Activated CD4-positive, alpha-beta T cell treated with anti-CD3 and anti-CD28 coated beads for 36 hours (primary cell): ENCODE measurements at regions not wholly inside any gene's neighbourhood (a gene's known extent, or its start where the extent isn't known, plus 50 kb on each side); places are given as distances from the start of the nearest gene placed in this dataset.
A peak's percentile ranks its signal among the peaks of the same experiment; 100 is the strongest.

ENCODE experiments used
- ATAC-seq: fragments of 200-7000 bp; cut with Tn5 transposase; one replicate; pipeline ENCODE4 v1.10.0; 2021; ENCODE audit warnings: mild to moderate bottlenecking, moderate library complexity
- CTCF ChIA-PET: fragments of 350-600 bp; sonication (Branson Sonifier 250); formaldehyde crosslinking; loops from one replicate; lab custom pipeline; 2021; ENCODE audit warnings: antibody characterized with exemption; lab: Charles Lee
- POLR2A ChIA-PET: fragments of 350-600 bp; sonication (Branson Sonifier 250); formaldehyde crosslinking; loops from one replicate; lab custom pipeline; 2021; ENCODE audit warnings: antibody characterized with exemption, inconsistent platforms; lab: Charles Lee
- DNase-seq: peaks from one replicate; pipeline ENCODE4 v3.0.0-alpha.2; 2020
- H3K27ac Mint-ChIP-seq: one replicate; pipeline ENCODE4 v1.8.0; 2021; ENCODE audit warnings: mixed read lengths
- H3K27me3 Mint-ChIP-seq: one replicate; pipeline ENCODE4 v1.8.0; 2021; ENCODE audit warnings: mixed read lengths
- H3K36me3 Mint-ChIP-seq: one replicate; pipeline ENCODE4 v1.8.0; 2021; ENCODE audit warnings: low read depth, mixed read lengths
- H3K4me1 Mint-ChIP-seq: one replicate; pipeline ENCODE4 v1.8.0; 2021; ENCODE audit warnings: mixed read lengths
- H3K4me3 Mint-ChIP-seq: one replicate; pipeline ENCODE4 v1.8.0; 2021; ENCODE audit warnings: mild to moderate bottlenecking, moderate library complexity, mixed read lengths
- H3K9me3 Mint-ChIP-seq: one replicate; pipeline ENCODE4 v1.8.0; 2021; ENCODE audit warnings: low read depth, mixed read lengths
- intact Hi-C, 2 experiments: fragments of 100-400 bp; cut with DNase I in 1 of 2; cut with micrococcal nuclease in 1 of 2; formaldehyde crosslinking; loops; one replicate each; pipeline versions ENCODE4 v1.14.2 to v1.15.1; 2022 to 2024; cut with DNase I, micrococcal nuclease

- intact Hi-C loops = no loop called here
- POLR2A ChIA-PET = interaction anchor here (0.6 kb wide), 1 partner anchor 111 kb away, joined by 3 read pairs; no protein-coding TSS in a partner anchor
- CTCF ChIA-PET = interaction anchor here (0.5 to 0.7 kb wide), 2 partner anchors 37 to 73 kb away, joined by 3 to 4 read pairs; no protein-coding TSS in a partner anchor
- no peaks in the 10 kb centered on the region for H3K27me3 Mint-ChIP-seq
- no peak overlapping the region for H3K27ac Mint-ChIP-seq
- ATAC-seq = no peak
- DNase-seq = no peak
- H3K36me3 Mint-ChIP-seq = no peaks in the 10 kb centered on the region
- no peaks in the 10 kb centered on the region for H3K9me3 Mint-ChIP-seq
- no peak overlapping the region for H3K4me3 Mint-ChIP-seq
- H3K4me1 Mint-ChIP-seq = no peaks in the 10 kb centered on the region
Measured at GRCh38 chr21:39048064-39048463, 135.2 kb downstream of the PSMG1 start.

GRCh38 chr21:39047046-39047445, 136.2 kb downstream of the PSMG1 start:
- intact Hi-C loops = no loop called here
- H3K36me3 Mint-ChIP-seq = no peaks in the 10 kb centered on the region

GRCh38 chr21:39046236-39046916, 136.9 kb downstream of the PSMG1 start:
- Mint-ChIP-seq H3K36me3 (no peaks in the 10 kb centered on the region), H3K4me3 (no peak overlapping the region), H3K27me3 (no peaks in the 10 kb centered on the region), H3K9me3 (no peaks in the 10 kb centered on the region), H3K27ac (no peak overlapping the region), H3K4me1 (no peaks in the 10 kb centered on the region)
- DNase-seq (no peak), ATAC-seq (no peak)
- ChIA-PET POLR2A (no interaction called here), CTCF (no interaction called here)
- intact Hi-C loops = no loop called here

More at GRCh38 chr21:39047046-39047445, 136.2 kb downstream of the PSMG1 start:
- H3K27ac Mint-ChIP-seq = no peak overlapping the region
- DNase-seq (no peak), ATAC-seq (no peak)
- no peaks in the 10 kb centered on the region for H3K9me3 Mint-ChIP-seq
- H3K4me3 Mint-ChIP-seq = no peak overlapping the region
- POLR2A ChIA-PET = no interaction called here
- H3K4me1 Mint-ChIP-seq = no peaks in the 10 kb centered on the region
- CTCF ChIA-PET = no interaction called here
- H3K27me3 Mint-ChIP-seq = no peaks in the 10 kb centered on the region

- no peak for ATAC-seq
- Mint-ChIP-seq H3K4me1 (peaks cover 10% of the 10 kb centered on the region), H3K9me3 (no peaks in the 10 kb centered on the region), H3K4me3 (no peak overlapping the region), H3K27ac (no peak overlapping the region), H3K36me3 (no peaks in the 10 kb centered on the region), H3K27me3 (no peaks in the 10 kb centered on the region)
- no peak for DNase-seq
- intact Hi-C loops = no loop called here
- ChIA-PET CTCF (no interaction called here), POLR2A (no interaction called here)
Measured at GRCh38 chr21:39041816-39042215, 141.4 kb downstream of the PSMG1 start.

GRCh38 chr21:39040494-39041110, 142.6 kb downstream of the PSMG1 start:
- Mint-ChIP-seq H3K27me3 (peaks cover 2% of the 10 kb centered on the region), H3K4me3 (no peak overlapping the region), H3K4me1 (peaks cover 10% of the 10 kb centered on the region), H3K27ac (peak overlapping the region; percentile 32), H3K36me3 (no peaks in the 10 kb centered on the region), H3K9me3 (no peaks in the 10 kb centered on the region)
- intact Hi-C loops = no loop called here
- ChIA-PET CTCF (no interaction called here), POLR2A (no interaction called here)
- ATAC-seq (no peak), DNase-seq (no peak)

- Mint-ChIP-seq H3K4me1 (peaks cover 12% of the 10 kb centered on the region), H3K9me3 (no peaks in the 10 kb centered on the region), H3K27me3 (peaks cover 10% of the 10 kb centered on the region), H3K27ac (no peak overlapping the region), H3K36me3 (no peaks in the 10 kb centered on the region), H3K4me3 (no peak overlapping the region)
- DNase-seq (peak; percentile 16), ATAC-seq (peak; percentile 19)
- POLR2A ChIA-PET = no interaction called here
- CTCF ChIA-PET = interaction anchor here (0.6 to 1.2 kb wide), 3 partner anchors 19 to 382 kb away, joined by 3 to 5 read pairs (median 4); no protein-coding TSS in a partner anchor
- intact Hi-C loops = no loop called here
Measured at GRCh38 chr21:39037807-39038405, 145.3 kb downstream of the PSMG1 start.

- no peak for ATAC-seq
Measured at GRCh38 chr21:39036581-39036980, 146.7 kb downstream of the PSMG1 start.

GRCh38 chr21:39034590-39035536, 148.4 kb downstream of the PSMG1 start:
- no peak overlapping the region for H3K27ac Mint-ChIP-seq
- H3K9me3 Mint-ChIP-seq = no peaks in the 10 kb centered on the region
- no peak for ATAC-seq
- ChIA-PET CTCF (no interaction called here), POLR2A (no interaction called here)
- no peak overlapping the region for H3K4me3 Mint-ChIP-seq
- H3K36me3 Mint-ChIP-seq = no peaks in the 10 kb centered on the region
- intact Hi-C loops = no loop called here
- H3K4me1 Mint-ChIP-seq = peaks cover 2% of the 10 kb centered on the region
- DNase-seq = no peak
- H3K27me3 Mint-ChIP-seq = peaks cover 16% of the 10 kb centered on the region

More at GRCh38 chr21:39036581-39036980, 146.7 kb downstream of the PSMG1 start:
- ChIA-PET CTCF (interaction anchor here (1.2 kb wide), 1 partner anchor 17 kb away, joined by 5 read pairs; no protein-coding TSS in a partner anchor), POLR2A (no interaction called here)
- Mint-ChIP-seq H3K36me3 (no peaks in the 10 kb centered on the region), H3K4me3 (no peak overlapping the region), H3K4me1 (peaks cover 12% of the 10 kb centered on the region), H3K27ac (no peak overlapping the region), H3K27me3 (peaks cover 13% of the 10 kb centered on the region), H3K9me3 (no peaks in the 10 kb centered on the region)
- DNase-seq = no peak
- intact Hi-C loops = no loop called here

GRCh38 chr21:39033878-39034589, 149.2 kb downstream of the PSMG1 start:
- Mint-ChIP-seq H3K27me3 (peaks cover 16% of the 10 kb centered on the region), H3K36me3 (no peaks in the 10 kb centered on the region), H3K4me1 (peaks cover 2% of the 10 kb centered on the region), H3K27ac (no peak overlapping the region), H3K9me3 (no peaks in the 10 kb centered on the region), H3K4me3 (no peak overlapping the region)
- ATAC-seq = peak; percentile 23
- POLR2A ChIA-PET = no interaction called here
- intact Hi-C loops = no loop called here
- DNase-seq = peak; percentile 16
- CTCF ChIA-PET = no interaction called here

- Mint-ChIP-seq H3K36me3 (no peaks in the 10 kb centered on the region), H3K4me3 (no peak overlapping the region), H3K27me3 (peaks cover 12% of the 10 kb centered on the region), H3K4me1 (peaks cover 2% of the 10 kb centered on the region), H3K27ac (no peak overlapping the region), H3K9me3 (peaks cover 7% of the 10 kb centered on the region)
- ChIA-PET CTCF (no interaction called here), POLR2A (no interaction called here)
- no peak for DNase-seq
- ATAC-seq = no peak
- intact Hi-C loops = no loop called here
Measured at GRCh38 chr21:39029900-39030884, 153.1 kb downstream of the PSMG1 start.
